ENCODE measurements at regions not wholly inside any gene's neighbourhood (a gene's known extent, or its start where the extent isn't known, plus 50 kb on each side); places are given as distances from the start of the nearest gene placed in this dataset.

- TF ChIP-seq TOX (CRISPR knock-in tag; IDR thresholded peaks at IDR 0.05; ENCODE audit: borderline replicate concordance) (no peak), ZNF8 (CRISPR knock-in tag; IDR thresholded peaks at IDR 0.05) (no peak), CSDC2 (CRISPR knock-in tag; IDR thresholded peaks at IDR 0.05) (no peak), OSR1 (CRISPR knock-in tag; IDR thresholded peaks at IDR 0.05) (no peak), PPARA (CRISPR knock-in tag; IDR thresholded peaks at IDR 0.05; ENCODE audit: borderline replicate concordance) (no peak), PATZ1 (CRISPR knock-in tag; IDR thresholded peaks at IDR 0.05; ENCODE audit: borderline replicate concordance) (no peak), ZFP30 (CRISPR knock-in tag; IDR thresholded peaks at IDR 0.05) (no peak), TCF4 (CRISPR knock-in tag; IDR thresholded peaks at IDR 0.05; ENCODE audit: borderline replicate concordance) (no peak), CSRNP3 (CRISPR knock-in tag; IDR thresholded peaks at IDR 0.05) (no peak), GLIS3 (CRISPR knock-in tag; IDR thresholded peaks at IDR 0.05) (no peak), ZNF70 (CRISPR knock-in tag; IDR thresholded peaks at IDR 0.05) (no peak)
Observed at GRCh38 chr4:26226629-26227376, 94.0 kb upstream of the RBPJ start.
